ENCODE measurements at regions not wholly inside any gene's neighbourhood (a gene's known extent, or its start where the extent isn't known, plus 50 kb on each side); places are given as distances from the start of the nearest gene placed in this dataset.

DNA sequence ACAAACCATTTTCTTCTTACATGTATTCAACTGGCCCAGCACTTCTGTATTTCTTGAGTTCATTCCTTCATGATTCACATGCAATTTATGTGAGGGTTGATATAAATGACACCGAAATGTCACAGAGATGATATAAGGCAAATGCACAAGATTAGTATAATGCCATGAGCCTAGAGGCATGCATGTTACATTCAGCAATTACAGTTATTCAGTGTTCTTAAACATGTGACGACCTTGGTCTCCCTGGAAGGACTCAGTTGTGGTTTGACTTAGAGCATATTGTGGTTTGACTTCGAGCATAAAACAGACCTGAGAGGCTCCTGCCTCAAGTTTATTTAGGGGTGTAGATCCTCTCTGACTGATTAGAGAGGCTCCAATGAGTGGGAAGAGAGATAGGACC is 752.1 kb upstream of the POM121L12 start:
- no peak for DNase-seq (ENCODE audit: low read depth in 2 of 3, low spot score in 2 of 3)

DNA sequence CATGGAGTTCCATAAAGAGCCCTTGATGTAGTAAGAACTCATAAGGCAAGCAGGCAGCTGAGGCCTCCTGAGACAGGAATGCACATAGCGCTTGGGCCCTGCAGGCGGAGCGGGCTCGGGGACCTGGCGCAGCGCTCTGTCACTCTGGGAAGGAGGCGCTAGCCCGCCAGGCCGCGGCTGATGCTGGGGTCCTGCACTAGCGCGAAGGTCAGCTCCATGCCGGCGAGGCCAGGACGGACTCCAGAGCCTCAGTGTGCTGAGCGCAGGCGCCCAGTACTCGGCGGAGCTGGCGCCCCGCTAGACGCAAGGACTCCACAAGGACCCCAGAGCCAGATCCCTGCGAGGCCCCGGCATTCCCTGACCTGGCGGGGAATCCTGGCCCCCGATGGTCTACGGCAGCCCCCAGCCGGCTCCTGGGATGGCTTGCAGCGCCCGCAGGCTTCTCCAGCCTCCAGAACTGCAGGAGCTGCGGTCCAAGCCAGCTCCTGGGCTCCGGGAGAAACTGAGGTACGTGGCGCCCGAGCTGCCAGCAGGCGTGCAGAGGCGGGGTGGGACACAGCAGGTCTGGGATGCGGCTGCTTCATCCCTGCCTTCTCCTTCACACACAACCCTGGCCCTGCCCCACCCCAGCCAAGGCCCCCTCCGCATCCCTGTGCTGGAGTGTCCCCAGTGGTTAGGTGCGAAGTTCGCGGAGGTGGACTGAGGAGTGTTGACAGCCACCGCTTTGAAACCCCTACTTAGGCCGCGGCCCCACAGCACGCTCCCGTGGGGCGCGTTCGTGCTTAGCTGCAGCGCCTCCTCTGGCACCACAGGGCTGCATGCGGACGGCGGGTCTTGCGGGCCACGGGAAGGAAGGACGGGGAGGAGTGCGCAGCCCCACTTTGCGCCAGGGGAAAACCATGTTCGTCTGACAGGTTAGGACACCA is 761.5 kb upstream of the POM121L12 start:
- no peak for DNase-seq (ENCODE audit: low read depth in 2 of 3, low spot score in 2 of 3)

DNA sequence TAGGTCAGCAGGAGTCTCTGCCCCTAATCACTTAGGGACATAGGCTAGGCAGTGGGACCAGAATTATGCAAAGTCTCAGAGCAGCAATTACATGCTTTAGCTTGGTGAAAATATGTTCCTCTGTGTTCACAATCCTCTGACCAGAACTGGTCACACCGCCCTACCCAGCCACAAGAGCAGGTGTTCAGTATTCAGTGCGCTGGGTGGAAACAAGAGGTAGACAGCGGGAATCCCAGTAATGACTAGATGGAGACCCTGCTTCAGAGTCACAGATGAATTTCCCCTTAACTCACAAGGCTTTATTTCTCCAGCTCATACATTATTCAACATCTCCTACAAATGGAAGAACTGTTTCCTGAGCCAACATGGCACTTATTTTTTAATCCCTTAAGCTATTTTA is 763.7 kb upstream of the POM121L12 start:
- no peak for DNase-seq (ENCODE audit: low read depth in 2 of 3, low spot score in 2 of 3)

DNA sequence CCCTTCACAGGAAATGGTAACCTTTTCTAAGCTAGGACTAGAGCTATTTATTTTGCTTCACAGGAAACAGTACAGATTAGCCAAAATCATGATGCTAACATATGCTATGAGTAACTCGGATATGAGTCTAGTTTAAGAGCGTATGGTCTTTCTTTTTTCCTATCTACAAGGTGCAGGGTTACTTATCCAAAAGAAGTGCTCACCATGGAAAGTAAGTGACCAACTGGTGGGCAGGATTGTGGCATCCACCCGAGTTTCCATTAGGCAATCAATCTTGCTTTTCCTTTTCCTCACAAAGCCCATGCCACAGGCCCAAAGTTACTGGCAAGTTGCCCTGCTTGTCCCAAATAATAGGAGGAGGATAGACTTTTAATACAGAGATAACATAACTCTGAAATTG is 765.1 kb upstream of the POM121L12 start:
- DNase-seq (ENCODE audit: low read depth in 2 of 3, low spot score in 2 of 3): no peak

DNA sequence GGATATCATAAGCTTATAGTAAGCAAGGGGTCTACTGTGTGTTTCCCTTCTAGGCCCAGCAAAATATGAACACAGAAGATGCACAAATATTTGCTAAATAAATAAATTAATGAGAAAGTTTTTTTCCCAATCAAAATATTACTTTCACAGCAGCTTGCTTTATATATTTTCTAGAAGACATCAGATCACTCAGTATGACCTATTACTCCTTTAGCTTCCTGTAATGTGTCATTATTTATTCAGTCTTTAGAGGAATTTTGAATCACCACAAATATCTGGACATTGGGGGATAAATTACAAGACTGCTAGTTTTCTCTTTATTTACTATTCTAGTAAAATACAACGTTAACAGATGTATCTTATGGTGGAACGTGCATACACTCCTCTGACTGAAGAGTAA is 765.8 kb upstream of the POM121L12 start:
- DNase-seq (ENCODE audit: low read depth in 2 of 3, low spot score in 2 of 3): no peak

DNA sequence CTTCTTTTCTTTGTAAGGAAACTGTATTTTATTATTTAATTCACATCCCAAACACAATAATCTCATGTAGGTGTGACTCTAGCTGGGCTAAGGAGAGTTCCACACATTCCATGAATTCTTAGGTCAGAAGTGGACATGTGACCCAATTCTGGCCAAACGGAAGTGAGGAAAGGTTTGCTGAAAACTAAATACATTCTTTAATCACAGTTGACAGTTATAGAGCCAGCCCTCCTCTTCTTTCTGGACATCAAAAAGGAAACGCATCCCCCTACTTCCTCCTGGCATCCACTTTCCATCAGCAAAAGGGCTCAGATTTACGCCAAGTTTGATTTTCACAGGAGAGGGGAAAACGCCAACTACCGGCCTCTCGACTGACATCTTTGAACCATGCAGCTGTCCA is 774.4 kb upstream of the POM121L12 start:
- no peak for DNase-seq (ENCODE audit: low read depth in 2 of 3, low spot score in 2 of 3)

DNA sequence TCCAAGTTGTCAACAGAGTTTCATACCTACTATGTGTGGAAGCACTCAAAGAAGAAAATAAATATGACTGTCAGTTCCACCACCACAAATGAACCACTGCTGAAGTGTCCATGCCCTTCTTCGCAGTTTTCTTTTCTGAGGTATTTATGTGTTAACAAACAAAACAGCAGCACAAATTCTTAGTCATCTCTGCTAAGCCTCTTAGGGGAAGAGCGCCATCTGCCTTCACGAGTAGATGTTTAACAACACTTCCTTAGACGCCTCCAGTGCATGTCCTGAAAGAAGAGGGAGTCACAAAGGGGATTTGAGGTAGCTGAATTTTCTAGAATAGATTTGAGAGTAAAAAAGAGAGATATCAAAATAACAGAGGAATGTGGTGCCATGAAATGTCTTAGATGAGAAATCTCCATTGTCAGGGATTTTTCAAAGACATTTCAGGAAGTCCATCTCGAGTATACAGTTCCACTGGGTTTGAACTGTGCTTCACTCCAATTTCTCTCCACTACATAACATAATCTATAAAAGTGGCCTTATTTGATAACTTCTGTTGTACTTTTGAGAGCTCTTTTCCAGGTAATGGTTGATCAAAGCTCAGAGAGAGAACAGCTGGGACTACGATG is 775.3 kb upstream of the POM121L12 start:
- no peak for DNase-seq (ENCODE audit: low read depth in 2 of 3, low spot score in 2 of 3)

DNA sequence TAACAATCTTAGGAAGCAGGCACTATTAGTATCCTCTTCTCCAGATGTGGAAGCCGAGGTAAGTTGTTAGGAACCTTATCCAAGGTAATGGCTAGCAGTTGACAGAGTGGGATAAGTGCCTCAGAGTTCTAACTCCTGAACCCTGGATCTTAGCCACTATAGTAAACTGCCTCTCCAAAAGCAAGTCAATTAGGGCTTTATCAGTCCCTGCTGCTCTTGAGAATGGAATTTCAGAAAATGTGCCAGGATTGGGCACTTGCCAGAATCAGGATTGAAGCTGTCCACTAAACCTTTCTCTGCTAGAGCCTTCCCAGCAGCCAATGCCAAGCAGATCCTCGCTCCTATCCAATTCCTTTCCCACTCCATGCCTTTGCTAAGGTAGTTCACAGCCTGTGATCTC is 777.5 kb upstream of the POM121L12 start:
- no peak for DNase-seq (ENCODE audit: low read depth in 2 of 3, low spot score in 2 of 3)

DNA sequence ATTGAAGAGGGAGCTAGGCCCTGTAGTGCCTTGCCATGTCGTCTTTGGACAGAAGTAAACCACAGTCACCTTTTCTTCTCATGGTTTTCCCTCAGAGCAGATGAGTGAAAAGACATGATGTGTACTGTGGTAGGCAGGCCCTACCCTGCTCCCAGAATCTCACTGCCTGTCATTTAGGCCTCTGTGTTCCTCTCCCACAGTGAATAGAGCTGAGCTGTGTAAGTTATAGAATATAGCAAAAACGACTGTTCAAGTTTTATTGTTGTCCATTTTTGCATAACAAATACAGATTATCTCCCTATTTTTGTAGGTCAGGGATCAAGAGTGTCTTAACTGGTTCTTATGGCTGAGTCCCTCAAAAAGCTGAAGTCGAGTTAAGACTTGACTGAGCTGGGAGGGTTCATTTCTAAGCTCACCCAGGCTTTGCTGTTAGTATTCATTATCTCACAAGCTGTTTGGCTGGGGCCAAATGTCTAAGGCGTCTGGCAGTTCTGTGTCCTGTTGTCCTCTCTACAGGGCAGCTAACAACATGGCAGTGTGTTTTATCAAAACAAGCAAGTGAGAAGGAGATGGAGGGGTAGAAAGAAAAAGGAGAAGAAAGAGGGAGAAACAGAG is 780.9 kb upstream of the POM121L12 start:
- DNase-seq (ENCODE audit: low read depth in 2 of 3, low spot score in 2 of 3): no peak

DNA sequence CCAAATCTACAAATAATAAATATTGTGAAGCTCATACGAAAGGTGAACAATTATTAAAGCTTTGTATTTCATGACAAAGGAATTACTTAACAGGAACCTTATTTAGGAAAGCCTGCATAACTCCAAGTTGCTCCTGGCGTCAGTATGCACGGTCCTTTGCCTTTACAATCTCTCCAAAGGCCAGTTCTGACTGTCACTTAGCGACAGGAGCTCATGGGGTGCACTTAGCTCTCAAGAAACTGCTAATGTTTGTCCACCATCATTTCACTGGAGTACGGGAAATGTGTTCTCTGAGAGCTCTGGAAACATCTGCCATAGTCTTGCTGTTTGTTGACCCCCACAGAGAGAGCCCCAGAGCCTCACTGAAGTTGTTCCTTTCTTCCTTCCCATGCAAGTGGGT is 781.5 kb upstream of the POM121L12 start:
- DNase-seq (ENCODE audit: low read depth in 2 of 3, low spot score in 2 of 3): no peak

DNA sequence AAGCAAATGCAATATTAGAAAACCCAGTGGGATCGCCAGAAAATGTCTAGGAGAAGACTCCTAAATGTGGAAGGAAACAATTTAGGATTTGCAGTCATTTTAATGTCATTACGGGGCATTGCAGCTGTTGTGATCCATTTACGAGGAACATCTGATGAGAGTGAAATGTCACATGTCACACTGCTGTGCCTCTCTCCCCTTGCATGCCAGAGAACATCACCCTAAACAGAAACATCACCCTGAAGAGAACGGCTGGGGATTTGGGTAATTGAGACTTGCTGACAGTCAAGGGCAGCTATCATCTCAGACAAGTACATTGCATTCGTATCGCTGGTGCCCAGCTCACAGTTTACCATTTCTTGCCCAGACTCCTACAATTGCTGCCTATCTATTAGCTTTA is 785.7 kb upstream of the POM121L12 start:
- no peak for DNase-seq (ENCODE audit: low read depth in 2 of 3, low spot score in 2 of 3)

DNA sequence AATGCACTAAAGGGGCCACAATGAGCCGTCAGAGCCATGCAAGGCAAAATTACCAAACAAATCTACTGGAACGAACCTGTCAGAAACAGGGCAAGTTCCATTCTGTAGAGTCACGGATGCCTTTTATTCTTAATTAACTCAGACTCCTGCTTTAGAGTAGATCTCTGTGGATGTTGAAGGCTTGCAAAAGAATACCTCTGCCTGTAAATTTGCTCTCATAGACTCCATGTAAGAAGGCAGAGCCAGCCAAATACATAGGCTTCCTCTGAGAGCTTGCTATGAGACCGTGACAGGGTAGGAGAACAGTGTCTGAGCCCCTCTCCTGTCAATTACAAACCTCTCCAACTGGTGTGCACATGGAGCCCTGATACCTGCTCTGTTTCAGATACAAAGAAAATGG is 787.9 kb upstream of the POM121L12 start:
- no peak for DNase-seq (ENCODE audit: low read depth in 2 of 3, low spot score in 2 of 3)

DNA sequence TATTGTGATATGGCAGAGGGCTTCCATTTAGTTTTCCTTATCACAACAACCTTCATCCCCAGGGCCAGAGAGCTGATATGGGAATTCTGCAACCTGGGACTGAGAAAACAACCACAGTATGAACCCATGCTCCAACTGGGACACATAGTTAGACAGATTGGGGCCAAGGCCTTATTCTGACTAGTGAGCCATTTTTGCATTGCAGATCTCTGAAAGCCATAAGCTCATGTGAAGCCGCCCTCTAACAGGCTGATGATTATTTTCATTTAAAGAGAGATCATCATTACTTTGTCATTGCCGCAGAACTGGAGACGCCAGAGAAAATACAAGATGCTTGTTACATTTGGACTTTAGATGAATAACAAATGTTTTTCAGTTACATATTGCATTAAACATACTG is 791.7 kb upstream of the POM121L12 start:
- DNase-seq (ENCODE audit: low read depth in 2 of 3, low spot score in 2 of 3): no peak

DNA sequence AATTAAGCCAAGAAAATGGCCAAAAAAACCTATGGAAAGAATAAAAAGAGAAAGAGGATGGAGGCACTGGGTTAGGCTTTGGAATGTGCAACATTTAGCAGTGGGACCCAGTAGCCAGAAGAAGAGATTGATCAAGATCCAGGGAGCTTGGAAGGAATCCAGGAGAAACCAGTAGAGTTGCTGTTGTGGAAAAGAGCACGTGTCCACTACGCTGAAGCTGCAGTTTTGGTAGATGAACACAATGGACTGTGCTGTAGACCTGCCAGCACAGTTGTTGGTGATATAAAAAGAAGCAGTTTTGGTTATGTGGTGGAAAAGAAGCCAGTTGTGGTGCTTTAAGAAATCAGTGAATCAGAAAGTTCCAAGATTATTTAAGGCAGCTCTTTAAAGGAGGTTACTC is 802.2 kb upstream of the POM121L12 start:
- DNase-seq (ENCODE audit: low read depth in 2 of 3, low spot score in 2 of 3): no peak

DNA sequence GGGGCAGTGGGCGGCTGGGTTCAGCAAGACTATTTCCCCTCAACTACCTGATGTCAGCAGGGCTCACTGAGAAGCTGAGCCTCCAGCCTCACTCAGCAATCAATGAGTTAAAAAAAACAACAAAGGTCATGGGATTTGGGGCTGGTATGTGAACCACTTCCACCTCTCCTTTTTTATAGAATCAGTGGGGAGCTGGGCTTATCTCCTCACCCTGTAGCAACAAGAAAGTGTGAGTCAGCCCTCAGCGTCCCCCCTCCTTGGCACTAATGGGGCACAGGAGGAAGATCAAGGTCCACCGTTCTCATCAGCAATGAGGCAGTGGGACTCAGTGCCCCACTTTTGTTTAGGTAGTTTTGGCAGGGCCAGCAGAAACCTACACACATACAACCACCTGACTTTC is 823.5 kb upstream of the POM121L12 start:
- DNase-seq (ENCODE audit: low read depth in 2 of 3, low spot score in 2 of 3): no peak

DNA sequence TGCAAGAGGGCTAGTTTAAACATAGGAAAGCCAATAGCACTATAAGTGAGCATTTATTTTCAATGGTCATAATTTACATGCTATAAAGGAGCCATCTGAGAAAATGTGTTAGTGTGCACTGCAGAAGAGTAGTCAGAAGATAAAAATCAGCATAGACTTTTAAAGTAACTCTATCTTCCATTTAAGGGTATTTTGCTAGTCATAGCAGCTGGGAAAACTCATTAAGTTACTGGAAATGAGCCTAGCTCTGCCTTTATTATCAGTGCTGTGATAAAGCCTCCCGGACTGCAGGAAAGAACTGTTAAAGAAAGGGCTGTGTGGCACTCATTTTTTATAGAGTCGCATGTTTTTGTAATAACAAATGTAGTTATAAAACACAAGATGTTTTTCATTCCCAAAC is 825.8 kb upstream of the POM121L12 start:
- no peak for DNase-seq (ENCODE audit: low read depth in 2 of 3, low spot score in 2 of 3)

DNA sequence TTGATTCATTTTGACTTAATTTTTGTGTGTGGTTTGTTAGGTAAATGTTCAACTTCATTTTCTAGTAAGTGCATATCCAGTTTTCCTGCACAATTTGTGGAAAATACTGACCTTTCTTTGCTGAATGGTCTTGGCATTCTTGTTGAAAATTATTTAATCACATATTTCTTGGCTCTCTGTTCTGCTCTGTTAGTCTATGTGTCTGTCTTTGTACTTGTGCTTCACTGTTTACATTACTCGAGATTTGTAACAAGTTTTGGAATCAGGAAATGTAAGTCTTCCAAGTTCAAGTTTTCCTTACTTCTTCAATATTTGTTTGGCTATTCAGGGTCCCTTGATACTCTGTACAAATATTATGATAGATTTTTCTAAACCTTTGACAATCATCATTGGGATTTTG is 838.2 kb upstream of the POM121L12 start:
- no peak for DNase-seq (ENCODE audit: low read depth in 2 of 3, low spot score in 2 of 3)

DNA sequence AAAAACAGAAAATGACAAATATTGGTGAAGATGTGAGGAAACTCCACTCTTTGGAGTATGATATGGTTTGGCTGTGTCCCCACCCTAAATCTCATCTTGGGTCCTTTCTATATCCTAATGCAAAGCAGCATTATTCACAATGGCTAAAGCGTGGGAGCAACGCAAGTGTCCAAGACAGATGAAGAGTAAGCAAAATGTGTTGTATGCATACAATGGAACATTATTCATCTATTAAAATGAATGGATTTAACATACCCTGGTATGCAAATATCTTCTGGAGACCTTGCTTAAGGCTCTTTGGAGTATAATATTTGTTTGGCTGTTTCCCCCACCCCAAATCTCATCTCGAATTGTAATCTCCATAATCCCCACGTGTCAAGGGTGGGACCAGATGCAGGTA is 839.8 kb upstream of the POM121L12 start:
- no peak for DNase-seq (ENCODE audit: low read depth in 2 of 3, low spot score in 2 of 3)

DNA sequence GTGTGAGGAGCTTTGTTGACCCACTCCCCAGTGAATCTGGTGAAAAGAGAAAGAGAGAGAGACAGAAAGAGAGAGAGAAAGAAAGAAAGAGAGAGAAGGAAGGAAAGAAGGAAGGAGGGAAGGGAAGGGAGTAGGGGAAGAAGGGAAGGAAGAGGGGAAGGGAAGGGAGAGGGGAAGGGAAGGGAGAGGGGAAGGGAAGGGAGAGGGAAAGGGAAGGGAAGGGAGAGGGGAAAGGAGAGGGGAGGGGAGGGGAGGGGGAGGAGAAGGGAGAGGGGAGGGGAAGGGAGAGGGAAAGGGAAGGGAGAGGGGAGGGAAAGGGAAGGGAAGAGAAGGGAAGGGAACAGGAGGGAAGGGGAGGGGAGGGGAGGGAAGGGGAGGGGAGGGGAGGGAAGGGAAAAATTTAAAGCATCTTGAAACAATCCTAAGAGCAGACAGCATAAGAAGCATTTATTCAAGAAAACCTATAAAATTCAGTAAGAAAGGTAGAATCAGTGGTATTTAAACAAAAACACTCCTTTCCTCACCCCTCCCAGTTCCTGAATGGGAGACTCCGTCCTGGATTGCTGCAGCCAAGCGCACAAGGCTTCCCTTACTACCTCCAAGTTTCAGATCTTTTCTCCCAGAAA is 846.2 kb upstream of the POM121L12 start:
- DNase-seq (ENCODE audit: low read depth in 2 of 3, low spot score in 2 of 3): no peak

DNA sequence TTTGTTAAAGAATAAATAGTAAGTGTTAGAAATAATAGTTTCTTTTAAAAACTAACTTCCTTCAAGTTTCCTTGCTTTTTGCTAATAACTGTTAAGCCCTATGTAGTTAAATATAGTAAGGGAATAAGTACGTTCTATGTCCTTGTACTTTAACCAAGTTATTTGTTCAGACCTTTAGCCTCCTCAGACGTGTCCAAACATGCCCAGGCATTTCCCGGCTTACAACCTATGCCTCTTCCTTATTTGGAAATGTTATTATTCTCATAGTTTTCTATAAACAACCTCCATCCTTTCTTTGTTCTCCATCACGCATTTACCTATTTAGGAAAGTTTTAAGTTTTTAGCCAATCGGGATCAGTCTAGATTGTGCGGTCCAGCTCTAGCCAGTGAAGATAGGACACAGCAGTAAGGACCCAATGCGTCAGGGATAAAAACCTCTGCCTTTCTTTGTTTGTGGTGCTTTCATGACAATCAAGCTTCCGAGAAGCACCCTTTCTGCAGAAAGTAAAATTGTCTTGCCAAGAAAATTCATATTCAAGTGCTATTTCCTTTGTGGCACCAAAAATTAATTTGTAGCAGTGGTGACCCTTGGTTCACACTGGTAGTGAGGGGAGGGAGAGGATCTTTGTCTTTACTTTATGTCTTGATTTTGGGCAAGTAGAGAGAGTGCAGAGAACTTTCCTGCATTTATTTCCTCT is 851.3 kb upstream of the POM121L12 start:
- DNase-seq (ENCODE audit: low read depth in 2 of 3, low spot score in 2 of 3): no peak

DNA sequence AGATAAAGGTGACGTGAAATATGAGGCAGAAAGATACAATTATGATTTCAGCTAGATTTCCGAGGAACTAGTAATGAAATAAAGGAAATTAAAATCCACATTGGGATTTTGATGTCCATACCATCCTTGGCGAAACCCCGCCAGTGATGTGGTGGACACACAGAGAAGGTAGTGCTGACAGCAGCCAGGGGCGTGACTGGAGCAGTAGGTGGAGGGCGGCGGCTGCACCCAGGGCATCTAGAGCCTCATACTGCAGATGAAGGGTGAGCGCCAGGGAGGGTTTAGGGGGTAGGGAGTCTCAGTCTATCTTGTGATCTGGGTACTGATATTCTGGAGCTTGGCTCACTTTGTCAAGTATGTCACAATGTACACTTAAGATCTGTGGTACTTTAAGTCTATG is 855.5 kb upstream of the POM121L12 start:
- no peak for DNase-seq (ENCODE audit: low read depth in 2 of 3, low spot score in 2 of 3)
